HK-2 (cell line): ENCODE measurements at regions not wholly inside any gene's neighbourhood (a gene's known extent, or its start where the extent isn't known, plus 50 kb on each side); places are given as distances from the start of the nearest gene placed in this dataset.

Experiments used
- DNase-seq: peaks from one replicate; pipeline ENCODE4 v3.0.0-alpha.2; 2018; ENCODE audit not compliant: unreplicated experiment

GRCh38 chr2:190809139-190809764, 71.4 kb upstream of the GLS start:
- no peak for DNase-seq

- no peak for DNase-seq
Observed at GRCh38 chr2:190809876-190810525, 70.6 kb upstream of the GLS start.

GRCh38 chr2:190810981-190811587, 69.5 kb upstream of the GLS start:
- DNase-seq = no peak

DNA sequence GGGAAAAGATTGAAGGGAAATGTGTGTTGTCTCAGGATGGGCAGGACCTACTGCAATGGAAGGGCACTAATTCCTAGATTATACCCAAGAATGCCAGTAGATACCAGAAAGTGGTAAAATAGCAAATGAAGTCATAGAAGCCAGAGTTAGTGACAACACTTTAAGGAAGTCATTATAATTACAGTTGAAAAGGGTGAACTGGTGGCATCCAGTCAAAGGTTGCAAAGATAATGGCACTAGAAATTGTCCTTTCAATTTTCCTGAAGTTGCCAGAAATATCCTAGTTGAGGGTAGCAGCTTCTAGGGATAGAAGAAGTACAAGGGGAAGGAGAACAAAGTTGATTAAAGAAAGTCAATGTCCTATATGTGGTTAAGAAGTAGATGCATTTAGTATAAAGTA, 68.8 kb upstream of the GLS start:
- DNase-seq = no peak

- no peak for DNase-seq
Observed at GRCh38 chr2:190812506-190813294, 67.9 kb upstream of the GLS start.

- DNase-seq = no peak
Observed at GRCh38 chr2:190815226-190815625, 65.4 kb upstream of the GLS start.

- no peak for DNase-seq
Observed at GRCh38 chr2:190817082-190817481, 63.5 kb upstream of the GLS start.

DNA sequence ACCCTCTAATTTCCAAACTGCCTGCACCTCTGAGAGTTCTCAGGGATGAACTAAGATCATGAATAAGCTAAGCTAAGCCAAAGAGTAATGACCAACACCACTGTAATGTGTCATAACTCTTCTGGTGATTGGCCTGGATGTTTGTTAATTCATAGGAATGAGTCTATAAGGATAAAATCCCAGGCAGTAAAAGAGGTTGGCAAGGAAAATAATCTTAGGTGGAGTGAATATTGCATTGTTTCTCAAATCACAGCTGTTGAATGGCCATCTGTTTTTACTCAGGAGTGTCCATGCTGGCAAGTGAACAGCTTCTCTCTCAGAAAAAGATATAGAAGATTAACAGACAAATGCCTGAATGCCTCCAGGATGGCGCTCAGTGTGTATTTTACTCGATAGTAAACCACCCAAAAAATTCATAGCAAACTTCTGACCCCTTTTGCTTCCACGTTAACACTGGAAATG, 60.8 kb upstream of the GLS start:
- DNase-seq = no peak

- no peak for DNase-seq
Observed at GRCh38 chr2:190820416-190820815, 60.2 kb upstream of the GLS start.

DNA sequence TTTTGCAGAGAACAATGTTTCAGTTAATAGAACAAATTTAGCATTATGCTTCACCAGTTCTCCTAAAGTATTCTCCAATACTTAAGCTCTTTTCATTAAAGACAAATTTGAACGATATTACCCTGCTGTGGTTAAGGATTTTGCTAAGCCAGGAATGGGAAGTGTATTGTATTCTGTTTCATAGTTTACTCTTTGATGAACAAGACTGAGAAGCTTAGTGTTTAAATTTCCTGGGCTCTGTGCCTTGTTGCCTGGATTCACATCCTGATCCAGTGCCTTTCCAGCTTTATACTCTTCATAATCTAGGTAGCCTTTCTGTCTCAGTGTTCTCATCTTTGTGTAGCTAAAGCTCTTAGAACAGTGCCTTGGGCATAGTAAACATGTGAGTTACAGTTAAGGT, 58.6 kb upstream of the GLS start:
- no peak for DNase-seq

DNA sequence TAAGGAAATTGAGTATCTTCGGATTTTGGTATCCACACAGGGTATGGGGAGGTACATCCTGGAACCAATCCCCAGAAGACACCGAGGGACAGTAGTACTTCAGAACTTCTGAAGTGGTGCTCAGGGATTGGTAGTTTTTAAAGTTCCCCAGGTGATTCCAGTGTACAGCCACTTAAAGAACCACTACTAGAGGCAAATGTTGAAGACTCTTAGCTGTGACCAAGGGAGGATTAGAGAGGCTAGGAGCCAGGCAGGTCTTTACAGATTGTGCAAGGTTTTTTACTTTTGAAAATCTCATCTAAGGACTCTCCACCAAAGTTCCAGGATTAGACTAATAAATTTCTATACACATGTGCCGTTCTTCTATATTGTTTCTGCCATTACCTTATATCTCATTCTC, 52.9 kb upstream of the GLS start:
- no peak for DNase-seq

- no peak for DNase-seq
Observed at GRCh38 chr2:190829642-190830041, 51.0 kb upstream of the GLS start.
